HepG2 (cell line): ENCODE measurements at regions not wholly inside any gene's neighbourhood (a gene's known extent, or its start where the extent isn't known, plus 50 kb on each side); places are given as distances from the start of the nearest gene placed in this dataset.

Experiments used
- ATAC-seq: fragments of 200-7000 bp; cut with Tn5 transposase; 3 replicates; pipeline ENCODE4 v1.9.1; 2020; ENCODE audit warnings: mild to moderate bottlenecking, moderate library complexity
- BruUV-seq: library from RNA; stranded (reverse); fragments of 400-500 nt; replicated peaks from 2 replicates; lab custom pipeline; 2021; lab: Mats Ljungman, UMichigan
- CTCF ChIA-PET: fragments of 300-600 bp; formaldehyde crosslinking; extraction: SDS; loops from one replicate; lab custom pipeline; 2021; ENCODE audit warnings: low total read pairs, inconsistent platforms, low intra/inter-chr PET ratio; lab: Yijun Ruan, JAX
- POLR2A ChIA-PET: fragments of 350-600 bp; sonication (Branson Sonifier 250); formaldehyde crosslinking; loops from one replicate; lab custom pipeline; 2020; ENCODE audit warnings: antibody characterized with exemption, inconsistent platforms; lab: Yijun Ruan, JAX
- DNase-seq: peaks from one replicate; pipeline ENCODE4 v3.0.0-alpha.2; 2015; ENCODE audit warnings: low spot score
- FAIRE-seq: peaks from 3 replicates; lab custom pipeline; 2011; peaks lifted over from hg19 to GRCh38; lab: Jason Lieb, UNC
- H2AFZ ChIP-seq: one replicate; pipeline ENCODE4 v1.6.1; 2011; ENCODE audit warnings: low read length, inconsistent platforms
- H3K27ac ChIP-seq: fragments of 300-600 bp; 3 replicates; pipeline ENCODE4 v1.8.0; 2011; ENCODE audit warnings: mixed run types, mild to moderate bottlenecking, mixed read lengths, low read length, inconsistent platforms; ENCODE audit not compliant: insufficient read depth; ENCODE audit errors: extremely low read length
- H3K27me3 ChIP-seq, 2 experiments: fragments of 200-600 bp in 1 of 2; 2 replicates in 1 of 2; 3 replicates in 1 of 2; pipeline versions ENCODE4 v1.6.0 to v1.8.0; 2011; ENCODE audit warnings: low read length in 2 of 2, mild to moderate bottlenecking in 2 of 2, moderate library complexity in 2 of 2, inconsistent platforms in 1 of 2; ENCODE audit not compliant: insufficient read depth in 2 of 2, control insufficient read depth in 1 of 2
- H3K36me3 ChIP-seq, 2 experiments: fragments of 200-600 bp in 1 of 2; replicated peaks in 1 of 2; 2 replicates in 1 of 2; 3 replicates in 1 of 2; pipeline versions ENCODE4 v1.5.1 to v1.8.0; 2011; ENCODE audit warnings: low read length in 2 of 2, inconsistent platforms in 1 of 2; ENCODE audit not compliant: insufficient read depth in 2 of 2, control insufficient read depth in 1 of 2
- H3K4me1 ChIP-seq: 2 replicates; pipeline ENCODE4 v1.5.1; 2012; ENCODE audit warnings: low read length, inconsistent platforms; ENCODE audit not compliant: insufficient read depth
- H3K4me2 ChIP-seq: 2 replicates; pipeline ENCODE4 v1.6.0; 2011; ENCODE audit warnings: low read depth, low read length, inconsistent platforms
- H3K4me3 ChIP-seq, 3 experiments: fragments of 200-600 bp in 1 of 3; sonication (generic), shearing (Covaris generic) in 1 of 3; replicated peaks in 1 of 3; 2 replicates each; pipeline ENCODE4 v1.5.1; 2011 to 2016; ENCODE audit warnings: low read length in 3 of 3, inconsistent platforms in 2 of 3, low read depth in 2 of 3, mild to moderate bottlenecking in 2 of 3, control low read depth in 1 of 3, mixed read lengths in 1 of 3; ENCODE audit not compliant: insufficient read depth in 1 of 3
- H3K79me2 ChIP-seq: one replicate; pipeline ENCODE4 v1.6.1; 2011; ENCODE audit warnings: low read length, inconsistent platforms; ENCODE audit not compliant: insufficient read depth
- H3K9ac ChIP-seq: 2 replicates; pipeline ENCODE4 v1.6.0; 2011; ENCODE audit warnings: mild to moderate bottlenecking, low read depth, low read length, inconsistent platforms; ENCODE audit not compliant: insufficient read depth
- H3K9me3 ChIP-seq: 2 replicates; pipeline ENCODE4 v1.5.1; 2012; ENCODE audit warnings: mild to moderate bottlenecking, low read length
- H4K20me1 ChIP-seq: 2 replicates; pipeline ENCODE4 v1.6.0; 2011; ENCODE audit warnings: inconsistent platforms, mild to moderate bottlenecking, low read length, moderate library complexity; ENCODE audit not compliant: insufficient read depth
- CBX5 ChIP-seq: sonication (generic); formaldehyde crosslinking; IDR thresholded peaks from 2 replicates; pipeline ENCODE4 v1.4.0; 2020; ENCODE audit warnings: missing genetic modification reagents, borderline replicate concordance
- ERF ChIP-seq: IDR thresholded peaks from 2 replicates; pipeline ENCODE4 v1.6.1; 2018; ENCODE audit warnings: missing biosample characterization, missing genetic modification reagents
- FOXA1 ChIP-seq, 2 experiments: fragments of 450-650 bp in 1 of 2; sonication (generic) in 1 of 2; formaldehyde crosslinking in 1 of 2; IDR thresholded peaks; 2 replicates each; pipeline versions ENCODE4 v1.4.0 to v1.6.1; 2016 to 2020; ENCODE audit warnings: missing genetic modification reagents in 1 of 2
- GATAD1 ChIP-seq: IDR thresholded peaks from 2 replicates; pipeline ENCODE4 v1.6.1; 2016; ENCODE audit warnings: missing genetic modification reagents, missing compliant biosample characterization
- MYC ChIP-seq: sonication (generic); formaldehyde crosslinking; IDR thresholded peaks from 2 replicates; pipeline ENCODE4 v1.9.0; 2021; ENCODE audit warnings: missing genetic modification reagents, borderline replicate concordance
- PATZ1 ChIP-seq: sonication (generic); formaldehyde crosslinking; IDR thresholded peaks from 2 replicates; pipeline ENCODE4 v1.4.0; 2020; ENCODE audit warnings: missing genetic modification reagents
- ZHX1 ChIP-seq: sonication (generic); formaldehyde crosslinking; IDR thresholded peaks from 2 replicates; pipeline ENCODE4 v1.8.1; 2022; ENCODE audit warnings: low read depth, mild to moderate bottlenecking, missing genetic modification reagents
- ZNF468 ChIP-seq: sonication (generic); formaldehyde crosslinking; IDR thresholded peaks from 2 replicates; pipeline ENCODE4 v1.8.0; 2022; ENCODE audit warnings: mild to moderate bottlenecking, moderate library complexity, missing genetic modification reagents
- WGBS: methylation state at CpG from one replicate; pipeline ENCODE4 v1.1.6; 2017; ENCODE audit warnings: low lambda C conversion rate; 5-methylcytosine and 5-hydroxymethylcytosine counted together
- in situ Hi-C: cut with HindIII; loops from 2 replicates; pipeline ENCODE4 v1.10.0; 2017; ENCODE audit warnings: low pct_unique_long_range_greater_than_20kb; ENCODE audit not compliant: extremely low pct_ligation_motif_present
- intact Hi-C: fragments of 100-400 bp; cut with micrococcal nuclease; formaldehyde crosslinking; loops from one replicate; pipeline ENCODE4 v1.10.0; 2022; ENCODE audit not compliant: unreplicated experiment

GRCh38 chr14:96629558-96630222 is 127.5 kb downstream of the PAPOLA start:
- Histone ChIP-seq H3K9ac (no peak overlapping the region), H3K36me3 (no peaks in the 10 kb centered on the region), H3K4me3 (no peak overlapping the region), H3K27me3 (peaks cover 6 to 34% of the 10 kb centered on the region in 2 experiments), H4K20me1 (no peaks in the 10 kb centered on the region)
- in situ Hi-C loops (no loop called here), intact Hi-C loops (no loop called here)
- 8% methylated on average over 4 of the region's 4 CpGs for WGBS
- no peak for ATAC-seq
- POLR2A ChIA-PET = no interaction called here
- no peak for TF ChIP-seq FOXA1 (IDR thresholded peaks at IDR 0.05)
- TF ChIP-seq FOXA1 (CRISPR knock-in tag; IDR thresholded peaks at IDR 0.05) = no peak
- TF ChIP-seq MYC = no peak
- no peak for TF ChIP-seq ERF
- no peak for TF ChIP-seq ZNF468
- TF ChIP-seq GATAD1 (CRISPR knock-in tag) = no peak
- TF ChIP-seq ZHX1 (CRISPR knock-in tag) = no peak
- TF ChIP-seq CBX5 (CRISPR knock-in tag) = no peak
- TF ChIP-seq PATZ1 (CRISPR knock-in tag) = no peak
- TF ChIP-seq, all 625 proteins: peak for 0
- CTCF ChIA-PET = no interaction called here
- DNase-seq = no peak
- FAIRE-seq = no peak
- H3K79me2 ChIP-seq = no peaks in the 10 kb centered on the region
- no peak overlapping the region for H2AFZ ChIP-seq
- H3K4me2 ChIP-seq = no peak overlapping the region
- no peak overlapping the region for H3K27ac ChIP-seq
- no peaks in the 10 kb centered on the region for H3K9me3 ChIP-seq
- BruUV-seq = no TSS peak
- no peaks in the 10 kb centered on the region for H3K4me1 ChIP-seq
